DMS 273 treated with DMSO at 0.1 percent for 48 hours (cell line): ENCODE measurements at regions not wholly inside any gene's neighbourhood (a gene's known extent, or its start where the extent isn't known, plus 50 kb on each side); places are given as distances from the start of the nearest gene placed in this dataset.
"Not testable (repeated sequence)": the region's sequence is repeated elsewhere in the genome, so short reads cannot be mapped to it uniquely, and the experiment has no call there.

Source experiments
- DNase-seq: peaks from one replicate; lab custom pipeline; 2025; lab: John Stamatoyannopoulos, UW

DNA sequence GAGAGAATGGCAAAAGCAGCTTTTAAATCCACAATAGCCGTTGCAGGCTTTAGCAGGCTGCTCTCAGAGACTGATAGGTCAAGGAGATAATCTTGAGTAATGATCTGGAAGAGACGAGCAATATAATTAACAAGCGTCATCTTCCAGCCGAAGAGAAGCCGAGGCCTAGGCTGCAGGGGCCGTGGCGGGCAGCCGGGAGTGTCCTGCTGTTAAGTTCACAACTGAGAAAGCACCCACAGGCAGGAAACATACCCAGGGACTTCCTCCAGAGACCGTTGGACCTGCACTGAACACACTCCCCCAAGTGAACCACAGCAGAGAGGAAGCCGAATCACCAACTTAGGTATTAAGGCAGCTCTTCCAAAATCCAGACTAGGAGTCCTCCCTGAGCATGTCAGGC lies 182.3 kb downstream of the IRX2 start:
- no peak for DNase-seq

DNA sequence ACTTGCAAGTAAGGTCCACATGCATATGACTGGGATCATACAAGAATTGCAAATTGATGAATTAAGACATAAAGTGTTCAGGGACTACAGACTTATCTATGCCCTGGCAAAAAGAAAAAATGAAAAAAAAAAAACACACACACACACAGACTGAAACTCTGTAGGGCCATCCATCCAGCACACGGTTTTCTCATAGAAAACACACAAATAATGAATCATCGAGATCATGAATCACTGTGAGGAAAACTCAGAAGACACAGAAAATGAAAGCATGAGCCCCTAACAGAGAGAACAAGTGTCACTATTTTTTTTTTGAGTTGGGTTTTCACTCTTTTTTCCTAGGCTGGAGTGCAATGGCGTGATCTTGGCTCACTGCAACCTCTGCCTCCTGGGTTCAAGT lies 185.2 kb downstream of the IRX2 start:
- no peak for DNase-seq

DNA sequence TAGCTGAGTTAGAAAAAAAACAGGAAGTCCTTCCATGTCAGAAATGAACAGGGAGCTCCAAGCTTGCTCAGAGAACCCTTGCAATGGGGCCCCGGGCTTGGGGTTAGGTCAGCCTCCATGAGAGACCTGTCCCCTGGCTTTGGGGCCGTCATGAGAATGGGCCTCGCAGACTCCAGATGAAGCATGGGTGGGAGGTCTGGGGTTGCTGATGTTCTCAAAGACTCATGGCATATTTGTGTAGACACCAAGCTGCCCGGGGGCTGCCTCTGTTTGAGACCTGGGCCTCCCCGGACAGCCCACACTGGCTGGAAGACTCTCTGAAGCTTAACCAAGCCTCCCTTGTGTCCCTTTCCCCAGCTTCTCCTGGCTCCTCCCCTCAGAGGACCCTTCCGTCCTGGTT lies 186.3 kb downstream of the IRX2 start:
- DNase-seq, result no peak

DNA sequence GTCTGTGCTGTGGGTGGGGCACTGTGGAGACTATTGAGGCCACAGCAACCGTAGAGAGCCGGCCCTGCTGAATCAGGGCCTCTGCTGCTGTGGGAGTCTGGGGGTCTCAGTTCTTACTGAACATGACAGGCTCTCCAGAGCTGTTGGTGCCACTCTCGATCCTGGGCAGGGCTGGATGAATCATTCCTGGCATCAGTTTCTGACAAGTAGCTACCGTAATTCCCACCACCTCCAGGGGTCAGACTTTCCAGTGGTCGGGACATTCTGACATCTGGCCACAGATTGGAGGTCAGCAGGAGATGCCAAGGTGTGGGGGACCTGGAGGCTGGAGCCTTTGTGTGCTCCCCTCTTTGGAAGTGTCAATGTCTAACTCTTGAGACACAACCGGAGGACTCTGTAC lies 188.4 kb downstream of the IRX2 start:
- no peak for DNase-seq

DNA sequence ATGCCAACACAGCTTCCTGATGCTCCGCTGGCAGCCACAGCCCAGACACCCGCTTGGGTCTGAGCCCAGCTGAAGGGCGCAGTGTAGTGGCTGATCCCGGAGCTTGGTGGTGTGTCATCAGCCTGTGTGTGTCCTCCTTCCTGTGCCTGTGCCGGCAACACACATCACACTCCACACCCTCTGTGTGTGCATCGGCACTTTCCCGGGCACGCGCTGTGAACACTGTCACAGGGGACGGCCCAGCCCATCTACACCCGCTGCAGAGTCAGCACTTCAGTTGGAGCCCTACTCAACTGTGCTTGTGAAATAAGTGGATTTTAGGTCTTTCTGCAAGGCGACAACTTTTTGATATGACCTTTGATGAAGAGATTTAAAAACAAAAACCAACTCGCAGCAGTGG lies 189.4 kb downstream of the IRX2 start:
- DNase-seq, result no peak

DNA sequence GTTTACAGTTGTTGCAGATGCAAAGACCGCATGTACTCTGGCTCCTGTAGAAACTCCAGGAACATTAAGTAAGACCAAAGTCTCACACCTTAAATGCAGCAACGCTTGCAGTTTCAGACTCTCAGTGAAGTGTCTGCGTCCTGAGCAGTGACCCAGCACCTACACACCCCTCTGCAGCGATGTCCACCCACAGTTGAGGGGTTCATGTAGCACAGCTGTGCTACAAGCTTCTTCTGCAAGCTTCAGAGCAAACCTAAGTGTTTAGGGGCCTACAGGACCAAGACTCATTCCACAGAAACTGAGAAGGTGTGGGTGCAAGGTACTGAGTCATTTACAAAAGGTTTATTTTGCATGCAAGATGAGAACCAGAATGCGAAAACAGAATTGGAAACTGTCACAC lies 191.0 kb downstream of the IRX2 start:
- DNase-seq, result no peak

DNA sequence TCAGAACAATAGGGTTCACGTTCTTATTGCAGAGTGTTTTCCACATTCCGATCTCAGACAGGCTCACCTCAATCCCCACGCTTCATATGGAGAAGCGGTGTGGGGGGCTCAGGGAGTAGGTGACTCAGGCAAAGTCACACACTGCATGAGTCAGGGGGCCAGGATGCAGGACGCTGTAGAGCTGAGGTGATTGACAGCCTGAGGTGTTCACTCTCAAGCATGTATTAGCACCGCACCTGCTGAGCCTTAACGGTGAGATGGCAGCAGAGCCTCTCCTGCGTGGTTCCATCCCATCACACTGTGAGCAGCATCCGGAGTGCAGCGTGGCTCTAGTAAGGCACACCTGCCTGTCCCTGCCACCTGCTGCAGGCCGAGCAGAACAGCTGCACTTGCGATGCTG lies 194.0 kb downstream of the IRX2 start:
- DNase-seq, result no peak

DNA sequence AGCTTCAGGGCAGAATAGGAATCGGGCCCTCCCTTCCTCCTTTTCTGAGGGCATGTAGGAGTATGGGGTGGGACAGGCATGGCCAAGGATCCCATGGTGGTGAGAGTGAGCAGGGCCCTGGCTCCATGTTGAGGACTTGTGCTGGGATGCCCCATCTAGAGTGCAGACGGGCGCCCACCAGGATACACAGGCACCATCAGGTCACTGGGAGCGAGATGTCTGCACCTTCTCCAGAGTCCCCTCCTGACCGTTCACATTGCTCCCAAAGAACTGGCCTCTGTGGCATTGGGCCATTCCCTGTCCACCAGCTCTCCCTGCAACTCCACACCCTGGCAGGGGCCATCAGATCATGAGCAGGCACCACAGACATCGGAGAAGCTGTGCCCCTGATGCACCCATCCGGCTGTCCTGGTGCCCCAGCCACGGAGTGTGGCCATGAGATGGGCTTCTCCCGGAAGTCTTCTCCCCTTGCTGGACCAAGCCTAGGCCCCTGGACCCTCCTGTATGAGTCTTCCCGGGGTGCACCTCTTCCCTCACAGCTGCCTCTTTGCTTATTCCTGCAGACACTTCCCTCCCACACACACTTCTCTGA lies 195.0 kb downstream of the IRX2 start:
- no peak for DNase-seq

DNA sequence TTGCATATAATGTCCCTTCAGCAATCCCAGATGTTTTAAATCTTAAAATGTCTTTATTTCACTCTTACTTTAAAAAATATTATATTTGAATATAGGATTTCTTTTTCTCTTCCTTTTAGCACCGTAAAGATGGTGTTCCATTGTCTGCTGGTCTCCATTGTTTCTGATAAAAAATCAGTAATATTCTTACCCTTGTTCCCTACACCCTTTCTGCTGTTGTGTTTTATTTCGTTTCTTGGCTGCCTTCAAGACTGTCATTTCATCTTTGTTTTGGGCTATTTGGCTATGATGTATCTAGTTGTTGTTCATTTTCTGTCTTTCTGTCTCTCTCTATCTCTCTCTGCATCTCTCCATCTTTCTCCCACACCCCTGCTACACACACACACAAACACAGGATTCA lies 197.9 kb downstream of the IRX2 start:
- DNase-seq, result no peak

DNA sequence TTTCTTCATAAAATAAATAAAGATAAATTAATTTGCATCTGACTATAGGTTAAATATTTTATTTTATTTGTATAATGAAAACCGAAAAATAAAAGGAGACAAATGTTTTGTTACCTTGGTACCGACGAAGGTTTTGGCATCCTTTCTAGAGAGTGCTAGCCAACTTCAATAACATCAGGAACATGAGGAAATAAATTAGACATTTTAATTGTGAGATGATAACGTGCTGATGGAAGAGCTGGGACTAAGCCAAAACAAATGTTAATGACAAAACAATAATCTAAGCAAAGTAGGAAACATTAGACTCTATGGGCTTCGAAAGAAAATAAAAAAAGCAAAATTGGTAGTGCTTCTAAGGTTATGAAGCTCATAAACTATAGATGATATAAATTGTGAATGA lies 201.0 kb downstream of the IRX2 start:
- DNase-seq, result no peak

DNA sequence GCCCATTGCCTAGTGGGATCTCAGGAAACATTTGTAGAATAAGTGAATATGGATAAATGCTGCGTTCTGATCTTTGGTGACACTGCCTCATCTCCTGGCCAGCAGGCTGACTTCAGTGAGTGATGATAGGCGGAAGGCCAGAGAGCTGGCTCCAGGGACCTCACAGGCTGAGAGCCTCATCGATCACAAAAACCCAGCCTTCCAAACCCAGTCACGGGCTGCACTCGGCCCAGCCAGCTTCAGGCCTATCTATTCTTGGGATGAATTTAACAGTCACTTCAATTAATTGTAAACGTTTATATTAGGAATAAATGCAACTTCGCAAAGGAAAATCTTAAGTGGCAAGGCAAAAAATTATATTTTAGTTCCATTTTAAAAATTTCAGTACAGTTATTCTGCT lies 201.6 kb downstream of the IRX2 start:
- no peak for DNase-seq

DNA sequence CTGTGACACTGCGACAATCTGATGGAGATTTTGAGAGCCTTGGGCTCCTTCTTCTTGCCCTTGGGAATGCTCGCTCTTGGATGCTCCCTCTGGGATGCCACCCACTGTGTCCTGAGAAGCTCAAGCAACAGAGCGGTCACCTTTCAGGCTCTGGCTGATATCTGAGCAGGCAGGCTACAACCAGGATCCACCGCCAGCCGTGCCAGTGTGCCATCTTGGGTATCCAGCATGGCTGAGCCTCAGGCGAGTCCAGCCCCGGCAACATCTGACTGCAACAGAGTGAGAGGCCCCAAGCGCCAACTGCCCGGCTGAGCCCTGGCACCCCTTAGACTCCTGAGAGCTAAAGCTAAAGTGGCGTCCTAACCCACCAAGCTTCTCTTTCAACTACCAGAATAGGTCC lies 202.1 kb downstream of the IRX2 start:
- DNase-seq, result no peak

DNA sequence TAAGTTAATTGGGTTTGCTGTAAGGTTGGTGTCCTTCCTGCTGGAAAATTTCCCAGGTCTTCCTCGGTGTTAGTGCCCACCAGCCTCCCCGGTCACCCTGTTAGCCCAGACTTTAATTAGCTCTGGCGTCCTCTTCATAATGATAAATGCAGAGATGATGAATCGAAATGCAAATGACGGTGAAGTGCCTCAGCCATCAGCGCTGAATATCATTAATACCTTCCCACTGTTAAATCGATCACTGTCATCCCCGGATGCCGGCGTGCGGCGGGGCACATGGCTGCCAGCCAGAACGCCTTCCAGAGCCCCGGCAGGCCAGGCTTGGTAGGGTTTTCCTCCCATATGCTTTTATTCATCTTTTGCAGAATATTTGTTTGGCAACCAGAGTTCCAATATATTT lies 204.5 kb downstream of the IRX2 start:
- DNase-seq, result no peak

DNA sequence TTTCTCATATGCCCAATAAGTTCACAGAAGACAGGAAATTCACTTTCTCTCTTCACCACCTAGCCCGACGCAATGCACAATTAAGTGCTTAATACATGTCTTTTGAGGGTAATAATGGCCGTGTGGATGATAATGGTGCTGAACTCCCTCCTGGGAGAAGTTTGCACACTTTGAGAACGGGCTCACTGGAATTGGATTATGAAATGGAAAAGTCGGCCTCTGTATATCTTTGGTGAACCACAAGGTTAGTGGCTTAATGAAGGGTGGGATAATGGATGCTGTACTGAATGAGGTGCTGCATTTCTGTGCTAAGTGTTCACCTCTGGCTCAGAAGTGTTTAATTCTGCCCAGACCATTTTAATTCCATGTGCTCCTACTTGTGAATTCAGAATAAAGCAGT lies 207.5 kb downstream of the IRX2 start:
- no peak for DNase-seq

DNA sequence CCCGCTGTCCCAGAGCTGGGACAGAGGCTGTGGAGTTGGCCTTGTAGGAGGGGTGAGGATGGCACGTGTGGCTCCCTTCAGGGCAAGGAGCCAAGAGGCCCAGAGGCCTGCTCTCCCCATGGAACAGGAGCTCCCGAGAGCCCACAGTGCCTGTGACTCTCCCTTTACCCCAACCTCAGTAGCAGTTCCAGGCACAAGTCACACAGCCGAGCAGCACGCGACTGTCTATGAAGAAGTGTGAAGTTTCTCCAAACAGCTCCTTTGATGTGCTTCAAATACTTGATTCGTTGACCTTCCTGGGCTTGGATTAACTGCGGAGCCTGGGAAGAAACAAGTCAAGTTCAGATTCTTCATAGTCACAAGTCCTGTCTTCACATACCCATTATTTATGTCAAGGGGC lies 208.7 kb downstream of the IRX2 start:
- DNase-seq, result no peak

DNA sequence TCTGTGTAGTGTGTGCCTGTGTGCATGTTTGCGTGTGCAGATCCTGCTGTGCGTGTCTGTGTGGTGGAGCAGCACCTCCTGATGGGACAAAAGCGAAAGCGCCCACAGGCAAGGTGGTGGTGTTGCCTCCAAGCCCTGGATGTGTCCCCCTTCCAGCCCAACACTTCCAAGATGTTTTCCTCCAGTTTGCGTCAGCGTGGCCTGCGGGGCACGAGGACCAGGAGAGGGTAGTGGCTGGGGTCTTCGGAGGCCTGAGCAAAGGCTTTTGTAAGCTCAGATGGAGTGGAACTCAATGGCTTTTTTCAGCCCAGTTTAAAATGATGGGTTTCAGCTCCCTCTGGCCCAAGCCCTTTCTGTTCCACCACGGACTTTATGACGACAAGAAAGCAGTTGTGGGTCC lies 209.5 kb downstream of the IRX2 start:
- DNase-seq, result no peak

DNA sequence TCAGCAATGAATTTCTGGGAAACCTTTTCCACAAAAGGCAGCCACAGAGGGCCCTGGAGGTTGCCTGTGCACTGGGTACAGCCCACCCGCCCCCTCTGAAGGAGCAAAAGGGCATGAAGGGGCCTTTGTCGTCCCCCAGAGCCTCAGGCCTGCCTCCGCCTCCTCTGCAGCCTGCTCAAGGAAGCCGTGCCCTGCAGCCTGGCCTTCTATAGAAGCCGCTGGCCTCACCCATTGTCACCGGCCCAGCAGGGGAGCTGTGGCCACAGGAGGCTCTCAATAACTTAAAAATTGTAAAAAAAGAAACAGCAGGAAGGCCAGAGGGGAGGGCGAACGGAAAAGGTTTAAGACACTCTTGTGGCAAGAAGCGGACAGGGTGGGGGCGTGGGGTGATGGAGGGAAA lies 213.3 kb downstream of the IRX2 start:
- no peak for DNase-seq

DNA sequence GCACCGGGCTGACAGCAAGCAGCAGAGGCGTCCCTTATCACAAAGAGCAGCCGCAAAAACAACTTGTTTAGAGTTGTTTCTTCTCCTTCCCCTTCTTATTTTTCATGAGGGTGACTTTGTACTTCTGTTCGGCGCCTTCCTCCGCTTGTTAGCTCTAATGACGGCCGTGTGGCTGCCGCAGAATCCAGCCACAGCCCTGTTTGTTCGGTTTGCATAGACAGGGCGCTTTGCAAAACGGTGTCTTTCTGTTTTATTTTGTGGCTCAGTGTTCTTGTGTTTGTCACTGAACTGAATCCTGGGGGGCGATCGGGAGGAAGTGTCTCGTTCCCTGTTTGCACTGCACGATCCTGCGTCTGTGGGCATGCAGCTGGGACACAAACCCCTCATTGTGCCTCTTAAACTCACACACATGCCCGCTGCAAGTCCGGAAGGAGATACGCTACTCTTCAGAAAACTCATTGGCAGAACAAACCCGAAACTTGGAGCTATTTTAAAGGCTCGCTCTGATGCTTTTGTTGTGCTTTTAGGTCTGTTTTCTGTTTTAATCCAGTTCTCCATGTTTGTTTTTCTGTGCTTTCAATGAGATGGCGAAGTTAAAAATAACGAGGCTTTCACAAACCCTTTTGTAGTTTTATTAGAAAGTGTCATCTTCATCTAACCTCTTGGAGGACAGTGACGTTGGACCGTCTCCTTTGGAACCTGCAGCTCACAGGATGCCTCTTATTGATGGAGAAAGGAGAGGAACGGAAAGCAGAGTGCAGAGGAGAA lies 213.9 kb downstream of the IRX2 start:
- no peak for DNase-seq

DNA sequence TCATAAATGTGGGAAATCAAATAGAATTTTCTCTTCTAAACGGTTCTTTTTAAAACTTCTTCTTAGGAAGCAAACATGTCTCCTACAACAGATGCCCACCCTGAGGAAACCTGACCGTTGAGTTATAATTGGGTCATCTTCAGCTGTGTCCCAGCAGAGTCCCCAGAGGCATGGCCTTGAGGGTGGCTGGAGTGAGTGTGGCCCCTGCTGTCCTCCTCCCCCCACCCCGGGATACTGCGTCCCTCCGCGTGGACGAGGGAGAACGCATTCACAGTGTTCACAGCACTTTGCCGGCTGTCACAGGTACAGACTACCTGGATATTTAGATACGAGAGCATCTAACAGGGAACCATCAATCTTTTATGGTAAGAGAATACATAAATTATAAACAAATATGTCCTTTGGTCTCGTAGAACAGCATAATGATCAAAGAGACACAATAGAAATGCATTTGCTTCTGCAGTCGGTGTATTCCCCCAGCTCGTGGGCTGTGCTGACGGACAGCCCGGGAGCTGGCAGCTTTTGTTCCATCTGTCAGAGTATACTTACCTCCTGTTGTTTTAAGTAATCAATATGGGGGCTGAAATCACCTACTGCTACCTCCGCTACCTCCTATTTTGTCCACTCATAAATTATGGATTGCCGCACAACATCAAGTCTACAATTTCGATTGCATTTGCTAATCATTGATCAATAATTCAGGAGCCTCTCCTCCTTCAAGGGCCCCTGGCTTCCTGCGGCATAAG lies 214.7 kb downstream of the IRX2 start:
- no peak for DNase-seq

DNA sequence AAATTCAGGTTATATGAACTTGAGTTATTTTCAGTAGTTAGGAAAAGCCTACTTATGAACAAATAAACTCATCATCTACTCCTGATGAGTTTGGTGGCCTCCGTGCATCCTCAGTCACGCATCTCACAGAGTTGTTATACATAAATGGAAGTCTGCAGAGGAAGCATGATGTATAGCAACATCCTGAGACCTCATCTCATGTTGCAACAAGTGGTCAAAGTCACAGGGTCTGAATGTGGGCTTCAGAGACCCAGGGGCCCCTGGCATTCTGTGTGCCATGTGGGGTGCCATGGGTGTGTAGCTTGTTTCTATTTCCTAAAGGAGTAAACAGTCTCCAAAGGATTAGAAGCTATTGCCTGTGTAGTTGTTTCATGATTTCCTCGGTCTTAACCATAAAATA lies 216.5 kb downstream of the IRX2 start:
- DNase-seq, result no peak

DNA sequence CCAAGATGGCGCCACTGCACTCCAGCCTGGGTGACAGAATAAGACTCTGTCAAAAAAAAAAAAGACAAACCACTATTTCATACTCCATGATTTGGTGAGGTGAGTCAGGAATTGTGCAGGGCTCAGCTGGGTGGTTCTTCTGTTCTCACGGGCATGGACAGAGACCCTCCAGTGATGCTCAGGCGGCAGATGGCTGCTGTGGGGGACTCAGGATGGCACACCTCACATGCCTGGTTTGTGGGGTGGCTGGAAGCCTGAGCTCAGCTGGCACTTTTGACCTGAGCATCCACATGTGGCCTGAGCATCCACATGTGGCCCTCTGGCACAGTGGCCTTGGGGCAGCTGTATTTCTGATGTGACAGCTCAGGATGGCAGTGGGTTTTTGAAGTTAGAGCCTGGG lies 217.2 kb downstream of the IRX2 start:
- DNase-seq, result no peak

DNA sequence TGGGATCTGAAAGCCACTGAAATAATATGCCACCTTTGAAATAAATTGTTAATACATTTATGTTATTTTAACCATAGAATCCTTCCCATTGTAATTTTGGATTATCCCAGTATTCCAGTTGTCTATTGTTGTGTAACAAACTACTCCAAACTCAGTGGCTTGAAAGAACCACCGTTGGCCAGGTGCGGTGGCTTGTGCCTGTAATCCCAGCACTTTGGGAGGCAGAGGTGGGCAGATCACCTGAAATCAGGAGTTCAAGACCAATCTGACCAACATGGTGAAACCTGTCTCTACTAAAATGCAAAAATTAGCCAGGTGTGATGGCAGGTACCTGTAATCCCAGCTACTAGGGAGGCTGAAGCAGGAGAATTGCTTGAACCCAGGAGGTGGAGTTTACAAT lies 217.6 kb downstream of the IRX2 start:
- not testable (repeated sequence) for DNase-seq

DNA sequence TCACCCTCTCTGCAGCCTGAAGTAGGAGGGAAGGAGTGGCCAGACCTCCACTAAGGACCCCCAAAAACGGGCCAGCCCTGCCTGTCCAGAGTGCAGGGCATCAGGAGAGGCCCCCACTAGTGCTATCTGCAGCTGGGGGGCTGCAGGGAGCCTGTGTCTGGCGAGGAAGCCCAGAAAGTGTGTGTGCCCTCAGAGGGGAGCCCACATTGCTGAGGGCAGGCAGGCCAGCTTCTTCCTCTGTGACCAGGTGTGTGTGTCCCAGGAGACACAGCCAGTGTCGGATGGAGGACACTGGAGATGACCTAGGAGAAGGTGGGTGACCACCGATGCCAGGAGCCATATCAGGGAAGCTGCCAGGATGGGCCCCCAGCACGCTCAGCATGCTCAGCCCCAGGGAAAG lies 218.7 kb downstream of the IRX2 start:
- no peak for DNase-seq

DNA sequence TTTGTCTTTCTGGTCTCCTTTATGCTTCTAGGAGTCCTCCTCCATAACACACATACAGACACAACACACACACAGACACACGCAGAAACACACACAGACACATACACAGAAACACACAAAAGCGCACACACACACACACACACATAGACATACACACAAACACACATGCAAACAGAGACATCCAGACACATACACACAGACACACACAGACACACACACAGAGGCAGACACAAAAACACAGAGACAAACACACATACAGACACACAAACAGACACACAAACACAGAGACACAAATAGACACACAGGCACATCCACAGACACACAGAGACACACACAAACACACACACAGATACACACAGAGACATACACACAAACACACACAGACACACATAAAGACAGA lies 220.2 kb downstream of the IRX2 start:
- DNase-seq, result no peak
